SU-DHL-6 (cell line): ENCODE measurements at regions not wholly inside any gene's neighbourhood (a gene's known extent, or its start where the extent isn't known, plus 50 kb on each side); places are given as distances from the start of the nearest gene placed in this dataset.

Source experiments
- EZH2phosphoT487 ChIP-seq: fragments of 200-600 bp; sonication (generic), shearing (Covaris generic); conservative IDR thresholded peaks from 2 replicates; pipeline ENCODE4 v1.6.1; 2018; ENCODE audit warnings: mild to moderate bottlenecking, antibody characterized with exemption, low read length, moderate library complexity, mixed read lengths
- TF ChIP-seq, protein P1 (sequence below): fragments of 200-600 bp; sonication (generic); IDR thresholded peaks from one replicate; pipeline ENCODE4 v1.5.1; 2017; ENCODE audit warnings: antibody characterized with exemption, mild to moderate bottlenecking, low read length, moderate library complexity; ENCODE audit not compliant: insufficient read depth, poor library complexity, severe bottlenecking

DNA sequence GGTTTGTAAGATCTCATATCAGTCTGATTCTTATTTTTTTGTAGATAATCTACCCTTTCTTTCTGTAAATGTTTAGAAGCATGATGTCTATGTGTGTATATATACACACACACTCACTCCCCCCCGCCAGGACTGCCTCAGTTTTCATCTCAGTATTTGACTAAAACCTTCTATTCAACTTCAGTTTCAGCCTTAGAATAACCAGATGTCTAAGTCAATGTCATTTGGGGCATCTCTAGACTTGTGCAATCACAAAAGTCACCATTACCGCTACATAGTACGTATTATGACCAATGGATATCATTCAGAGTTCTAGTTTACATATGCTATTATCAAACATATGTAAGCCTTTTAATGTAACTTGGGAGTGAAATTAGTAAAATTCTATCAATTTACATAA lies 53.3 kb upstream of the BOLA1 start:
- TF ChIP-seq, protein P1, sequence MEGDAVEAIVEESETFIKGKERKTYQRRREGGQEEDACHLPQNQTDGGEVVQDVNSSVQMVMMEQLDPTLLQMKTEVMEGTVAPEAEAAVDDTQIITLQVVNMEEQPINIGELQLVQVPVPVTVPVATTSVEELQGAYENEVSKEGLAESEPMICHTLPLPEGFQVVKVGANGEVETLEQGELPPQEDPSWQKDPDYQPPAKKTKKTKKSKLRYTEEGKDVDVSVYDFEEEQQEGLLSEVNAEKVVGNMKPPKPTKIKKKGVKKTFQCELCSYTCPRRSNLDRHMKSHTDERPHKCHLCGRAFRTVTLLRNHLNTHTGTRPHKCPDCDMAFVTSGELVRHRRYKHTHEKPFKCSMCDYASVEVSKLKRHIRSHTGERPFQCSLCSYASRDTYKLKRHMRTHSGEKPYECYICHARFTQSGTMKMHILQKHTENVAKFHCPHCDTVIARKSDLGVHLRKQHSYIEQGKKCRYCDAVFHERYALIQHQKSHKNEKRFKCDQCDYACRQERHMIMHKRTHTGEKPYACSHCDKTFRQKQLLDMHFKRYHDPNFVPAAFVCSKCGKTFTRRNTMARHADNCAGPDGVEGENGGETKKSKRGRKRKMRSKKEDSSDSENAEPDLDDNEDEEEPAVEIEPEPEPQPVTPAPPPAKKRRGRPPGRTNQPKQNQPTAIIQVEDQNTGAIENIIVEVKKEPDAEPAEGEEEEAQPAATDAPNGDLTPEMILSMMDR = no peak
- TF ChIP-seq EZH2phosphoT487 = no peak
